Stimulated activated naive CD8-positive, alpha-beta T cell treated with anti-CD3 and anti-CD28 coated beads, Interleukin-15, Interleukin-2, amounts not matched to agents 100 U/mL and 50 U/mL, for 24 hours (primary cell): ENCODE measurements at regions not wholly inside any gene's neighbourhood (a gene's known extent, or its start where the extent isn't known, plus 50 kb on each side); places are given as distances from the start of the nearest gene placed in this dataset.
A peak's percentile ranks its signal among the peaks of the same experiment; 100 is the strongest.
"Not testable (repeated sequence)": the region's sequence is repeated elsewhere in the genome, so short reads cannot be mapped to it uniquely, and the experiment has no call there.

Source experiments
- ATAC-seq: fragments of 150-1000 bp; cut with Tn5 transposase; one replicate; pipeline ENCODE4 v1.10.0; 2021
- DNase-seq: peaks from one replicate; pipeline ENCODE4 v3.0.0; 2021

- not testable (repeated sequence) for ATAC-seq
These were observed 1685.1 kb downstream of the SPATA31A7 start for GRCh38 chr9:62874745-62875599.

DNA sequence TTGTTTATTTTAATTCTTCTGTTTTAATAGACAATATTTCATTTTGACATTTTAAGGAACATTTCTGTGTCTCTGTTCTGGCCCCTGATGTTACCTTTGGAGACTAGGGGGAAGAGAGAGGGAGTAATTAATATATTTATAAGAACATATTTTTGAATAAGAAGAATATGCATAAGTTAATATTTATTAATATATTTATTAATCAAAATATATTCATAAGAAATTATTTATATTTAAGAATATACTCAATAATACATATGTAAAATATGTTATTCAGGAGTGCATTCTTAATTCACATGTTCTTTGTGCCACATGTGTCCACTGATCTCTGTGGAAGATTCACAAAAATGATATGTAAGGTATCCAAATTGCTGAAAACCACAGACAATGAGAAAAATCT lies 1687.7 kb downstream of the SPATA31A7 start:
- ATAC-seq, DNase-seq: not testable (repeated sequence)

More at GRCh38 chr9:62874745-62875599, 1685.1 kb downstream of the SPATA31A7 start:
- DNase-seq: not testable (repeated sequence)

GRCh38 chr9:62877987-62878386 lies 1688.2 kb downstream of the SPATA31A7 start:
- not testable (repeated sequence) for DNase-seq, ATAC-seq

GRCh38 chr9:62880453-62880852 lies 1690.6 kb downstream of the SPATA31A7 start:
- DNase-seq, ATAC-seq: not testable (repeated sequence)

DNA sequence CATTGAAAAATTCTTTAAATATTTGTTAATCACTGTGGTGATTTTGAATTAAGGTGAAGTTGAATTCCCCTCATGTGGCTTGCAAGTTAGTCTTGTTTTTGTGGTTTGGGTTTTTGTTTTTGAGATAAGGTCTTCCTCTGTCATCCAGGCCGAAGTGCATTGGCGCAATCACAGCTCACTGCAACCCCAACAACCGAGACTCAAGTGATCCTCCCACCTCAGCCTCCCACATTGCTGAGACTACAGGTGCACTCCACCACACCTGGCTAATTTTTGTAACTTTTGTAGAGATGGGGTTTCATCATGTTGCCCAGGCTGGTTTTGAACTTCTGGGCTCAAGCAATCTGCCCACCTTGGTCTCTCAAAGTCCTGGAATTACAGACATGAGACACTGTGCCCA lies 1691.1 kb downstream of the SPATA31A7 start:
- not testable (repeated sequence) for ATAC-seq, DNase-seq

DNA sequence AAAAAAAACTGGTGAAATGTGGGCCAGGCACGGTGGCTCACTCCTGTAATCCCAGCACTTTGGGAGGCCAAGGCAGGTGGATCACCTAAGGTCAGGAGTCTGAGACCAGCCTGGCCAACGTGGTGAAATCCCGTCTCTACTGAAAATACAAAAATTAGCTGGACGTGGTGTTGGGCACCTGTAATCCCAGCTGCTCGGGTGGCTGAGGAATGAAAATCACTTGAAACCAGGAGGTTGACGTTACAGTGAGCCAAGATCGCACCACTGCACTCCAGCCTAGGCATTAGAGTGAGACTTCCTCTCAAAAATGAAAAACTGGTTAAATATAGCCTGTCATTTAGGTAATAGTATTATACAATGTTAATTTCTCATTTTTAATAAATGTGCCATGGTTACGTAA lies 1692.0 kb downstream of the SPATA31A7 start:
- DNase-seq, ATAC-seq: not testable (repeated sequence)

DNA sequence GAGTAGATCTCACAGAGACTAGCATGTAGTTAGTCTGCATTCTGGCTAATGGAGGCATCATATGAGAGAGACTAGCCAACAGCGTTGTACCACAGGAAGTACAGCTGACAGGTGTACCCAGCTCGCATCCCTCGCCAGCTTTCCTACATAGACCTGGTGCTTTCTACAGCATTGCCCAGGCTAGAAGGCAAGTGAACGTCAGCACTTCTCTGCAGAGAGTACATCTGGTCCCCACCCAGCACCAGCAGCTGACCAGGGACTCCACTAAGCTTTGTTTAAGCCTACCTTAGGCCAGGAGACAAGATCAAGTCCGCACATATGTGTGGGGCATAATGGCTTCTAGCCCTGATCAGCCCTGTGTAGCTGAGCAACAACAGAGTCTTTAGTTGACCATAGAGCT lies 1692.9 kb downstream of the SPATA31A7 start:
- not testable (repeated sequence) for DNase-seq, ATAC-seq

DNA sequence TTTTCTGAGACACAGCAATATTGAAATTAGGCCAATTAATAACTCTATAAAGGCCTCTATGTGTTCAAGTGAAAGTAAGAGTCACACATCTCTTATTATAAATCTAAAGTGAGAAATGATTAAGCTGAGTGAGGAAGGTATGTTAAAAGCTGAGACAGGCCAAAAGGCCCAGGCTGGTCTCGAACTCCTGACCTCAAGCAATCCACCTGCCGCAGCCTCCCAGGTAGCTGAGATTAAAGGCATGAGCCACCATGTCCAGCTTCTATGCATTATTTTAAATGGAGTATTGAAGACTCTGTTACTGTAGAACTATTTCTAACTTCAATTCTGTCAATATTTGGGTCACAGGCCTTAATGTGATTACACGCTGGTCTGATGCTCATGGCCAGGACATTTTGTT lies 1706.9 kb downstream of the SPATA31A7 start:
- not testable (repeated sequence) for DNase-seq, ATAC-seq

DNA sequence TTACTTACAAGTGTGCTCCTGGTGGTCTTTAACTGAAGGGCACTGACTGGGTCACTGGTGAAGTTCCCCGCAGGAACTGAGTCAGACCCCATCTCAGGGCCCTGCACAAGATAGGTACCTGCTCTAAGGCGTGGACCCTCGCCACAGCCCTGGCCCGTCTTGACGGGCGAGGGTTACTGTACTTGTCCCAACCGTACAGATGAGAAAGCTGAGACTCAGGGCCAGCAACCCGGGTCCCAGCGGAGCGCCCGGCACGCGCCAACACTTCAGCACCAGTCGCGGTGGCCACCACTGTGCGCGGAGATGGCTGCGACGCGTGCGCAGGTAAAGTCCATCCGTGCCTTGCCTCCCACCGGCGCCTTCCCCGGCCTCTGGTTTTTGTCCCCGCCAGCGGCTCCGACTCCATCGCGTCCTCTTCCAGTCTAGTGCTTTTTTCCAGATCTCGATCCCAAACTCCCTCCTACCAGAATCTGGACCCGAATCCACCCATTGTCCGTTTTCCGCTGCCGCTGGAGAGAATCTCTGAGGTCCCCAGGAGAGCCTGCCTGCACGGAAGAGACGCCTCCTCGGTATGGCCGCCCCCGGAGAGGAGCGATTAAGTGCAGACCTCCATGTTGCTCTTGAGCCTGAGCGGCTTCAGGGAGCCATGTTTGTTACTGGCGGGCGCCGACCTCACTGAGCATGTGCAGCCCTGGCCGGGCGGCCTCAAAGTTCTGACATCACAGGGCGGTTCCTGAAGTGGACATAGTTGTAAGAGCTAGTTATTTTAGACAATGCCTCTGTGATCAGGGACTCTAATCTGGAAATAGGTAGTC lies 1707.8 kb downstream of the SPATA31A7 start:
- not testable (repeated sequence) for ATAC-seq
- DNase-seq: peak; percentile 15

- not testable (repeated sequence) for DNase-seq
These were observed 1709.8 kb downstream of the SPATA31A7 start for GRCh38 chr9:62899666-62900065.

DNA sequence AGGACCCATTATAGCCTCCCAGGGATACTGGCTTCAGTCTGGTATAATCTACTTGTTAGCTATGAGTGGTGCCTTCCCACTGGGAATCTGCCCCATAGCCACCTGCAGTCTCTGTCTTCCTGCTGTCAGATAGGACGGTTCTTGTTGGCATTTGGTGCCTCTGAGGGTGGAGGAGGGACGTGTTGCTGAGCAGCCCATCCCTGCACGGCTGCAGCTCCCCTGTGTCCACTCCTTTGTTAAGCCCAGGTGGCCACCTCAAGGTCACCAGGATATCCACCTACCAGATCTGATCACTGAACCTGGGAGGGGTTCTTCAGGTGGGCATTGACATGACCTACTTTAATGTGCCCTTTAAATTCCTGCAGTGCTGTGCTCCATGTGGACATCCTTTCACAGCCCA lies 1714.2 kb downstream of the SPATA31A7 start:
- not testable (repeated sequence) for DNase-seq, ATAC-seq

More at GRCh38 chr9:62899666-62900065, 1709.8 kb downstream of the SPATA31A7 start:
- ATAC-seq: not testable (repeated sequence)

DNA sequence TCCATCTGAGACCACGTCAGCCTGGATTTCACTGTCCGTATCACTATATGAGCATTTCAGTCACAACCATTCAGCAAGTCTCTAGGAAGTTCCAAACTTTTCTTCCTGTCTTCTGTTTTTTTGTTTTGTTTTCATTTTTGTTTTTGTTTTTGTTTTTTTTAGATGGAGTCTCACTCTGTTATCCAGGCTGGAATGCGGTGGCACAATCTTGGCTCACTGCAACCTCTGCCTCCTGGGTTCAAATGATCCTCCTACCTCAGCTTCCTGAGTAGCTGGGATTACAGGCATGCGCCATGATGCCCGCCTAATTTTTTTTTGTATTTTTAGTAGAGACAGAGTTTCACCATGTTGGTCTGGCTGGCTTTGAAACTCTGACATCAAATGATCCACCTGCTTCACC lies 1715.9 kb downstream of the SPATA31A7 start:
- ATAC-seq, DNase-seq: not testable (repeated sequence)

- ATAC-seq, DNase-seq: not testable (repeated sequence)
These were observed 1718.0 kb downstream of the SPATA31A7 start for GRCh38 chr9:62907866-62908265.

DNA sequence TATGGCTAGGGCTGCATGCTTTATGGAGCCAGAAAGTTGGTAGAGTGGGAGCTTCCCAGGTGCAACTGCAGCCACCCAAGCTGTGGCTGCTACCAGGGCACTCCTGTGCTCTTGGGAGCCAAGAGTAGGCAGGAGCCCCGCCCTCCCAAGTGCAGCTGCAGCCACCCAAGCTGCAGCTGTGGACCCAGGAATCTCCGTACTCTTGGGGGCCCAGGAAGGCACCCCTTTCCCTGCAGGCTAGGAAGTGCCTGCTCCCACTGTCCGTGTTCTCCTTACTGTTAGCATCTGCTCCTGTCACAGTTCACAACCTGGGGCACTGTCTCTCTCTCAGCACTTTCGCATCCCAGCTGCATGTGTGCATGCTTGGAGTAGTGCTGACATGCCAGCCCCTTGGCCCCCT lies 1718.4 kb downstream of the SPATA31A7 start:
- not testable (repeated sequence) for ATAC-seq, DNase-seq

DNA sequence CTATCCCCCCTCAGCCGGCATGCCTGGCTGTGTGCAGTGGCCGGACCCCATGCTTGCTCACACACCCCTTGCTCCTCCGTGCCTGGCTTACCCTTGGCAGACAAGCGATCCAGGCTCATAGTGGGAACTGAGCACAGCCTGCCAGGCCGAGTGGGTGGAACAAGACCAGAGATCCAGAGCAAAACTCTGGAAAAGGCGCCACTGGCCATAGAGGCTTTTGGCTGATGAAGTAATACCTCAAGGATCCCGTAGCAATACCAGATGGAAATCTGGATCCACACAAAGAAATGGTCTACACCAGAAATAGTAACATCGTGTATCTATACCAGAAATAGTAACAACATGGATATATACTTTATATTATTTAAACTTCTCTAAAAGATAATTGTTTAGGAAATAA lies 1719.6 kb downstream of the SPATA31A7 start:
- ATAC-seq, DNase-seq: not testable (repeated sequence)

DNA sequence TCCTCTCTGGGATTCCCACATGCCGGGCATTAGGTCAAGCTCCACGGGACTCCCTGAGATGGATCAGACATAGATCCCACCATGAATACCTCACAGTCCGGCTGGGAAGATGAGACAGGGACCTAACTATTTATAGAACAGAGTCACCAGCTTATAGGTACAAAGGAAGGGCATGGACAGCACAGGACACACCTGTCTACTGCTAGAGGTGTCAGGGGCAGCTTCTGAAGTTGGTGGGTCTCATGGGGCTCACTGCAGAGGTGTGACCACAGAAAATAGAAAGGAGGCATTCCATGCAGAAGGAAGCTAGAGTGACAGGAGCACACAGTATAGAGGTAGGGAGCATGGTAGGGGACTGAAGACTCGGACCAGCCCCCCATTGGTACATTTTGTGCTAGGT lies 1722.4 kb downstream of the SPATA31A7 start:
- not testable (repeated sequence) for ATAC-seq, DNase-seq

DNA sequence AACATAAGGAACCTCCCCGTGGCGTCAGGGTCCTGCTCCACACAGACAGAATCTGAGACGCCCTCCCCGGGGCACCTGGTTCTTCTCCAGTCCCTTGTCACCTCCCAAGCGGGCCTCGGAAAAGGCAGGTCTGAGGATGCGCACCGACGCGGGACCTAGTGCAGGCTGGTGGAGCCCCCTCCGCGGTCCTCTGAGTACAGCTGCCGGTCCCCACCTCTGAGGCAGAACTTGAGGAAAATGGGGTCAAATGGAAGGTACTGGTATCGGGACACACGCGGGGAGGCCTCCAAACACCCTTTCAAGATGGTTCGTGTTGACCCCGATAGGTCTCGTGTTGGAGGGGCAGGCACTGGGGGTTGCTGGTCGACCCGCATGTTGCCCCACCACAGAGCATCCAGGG lies 1725.3 kb downstream of the SPATA31A7 start:
- not testable (repeated sequence) for DNase-seq, ATAC-seq

- DNase-seq: not testable (repeated sequence)
- peak; percentile 93 for ATAC-seq
These were observed 1725.8 kb downstream of the SPATA31A7 start for GRCh38 chr9:62915661-62916060.

- not testable (repeated sequence) for ATAC-seq, DNase-seq
These were observed 1729.0 kb downstream of the SPATA31A7 start for GRCh38 chr9:62918648-62919385.

DNA sequence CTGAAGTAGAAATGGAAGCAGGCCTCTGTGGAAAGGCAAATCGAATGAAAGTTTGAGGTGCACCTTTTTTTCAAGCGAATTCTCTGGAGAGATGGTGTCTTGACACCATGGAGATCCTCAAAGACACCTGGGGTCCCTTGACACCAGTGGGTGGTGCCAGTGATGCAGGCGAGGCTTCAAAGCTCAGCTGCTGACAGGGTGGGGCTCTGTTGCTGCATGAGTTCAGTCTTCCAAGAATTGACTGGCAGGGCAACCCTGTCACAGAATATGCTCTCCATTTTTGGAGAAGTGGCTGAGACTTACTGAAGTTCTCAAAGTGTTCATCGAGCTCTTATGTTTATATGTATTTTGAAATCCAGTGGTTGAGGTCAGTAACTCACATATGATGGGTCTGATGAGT lies 1741.6 kb downstream of the SPATA31A7 start:
- not testable (repeated sequence) for ATAC-seq, DNase-seq

- not testable (repeated sequence) for DNase-seq, ATAC-seq
These were observed 1763.0 kb downstream of the SPATA31A7 start for GRCh38 chr9:62952840-62953239.
